Right renal cortex interstitium (tissue), 3 donors: ENCODE measurements at regions not wholly inside any gene's neighbourhood (a gene's known extent, or its start where the extent isn't known, plus 50 kb on each side); places are given as distances from the start of the nearest gene placed in this dataset.

ENCODE experiments used
- DNase-seq, 3 donors: peaks; one replicate each; pipeline ENCODE4 v3.0.0-alpha.2; 2013; ENCODE audit warnings: low read depth in 3 of 3, low spot score in 2 of 3

DNA sequence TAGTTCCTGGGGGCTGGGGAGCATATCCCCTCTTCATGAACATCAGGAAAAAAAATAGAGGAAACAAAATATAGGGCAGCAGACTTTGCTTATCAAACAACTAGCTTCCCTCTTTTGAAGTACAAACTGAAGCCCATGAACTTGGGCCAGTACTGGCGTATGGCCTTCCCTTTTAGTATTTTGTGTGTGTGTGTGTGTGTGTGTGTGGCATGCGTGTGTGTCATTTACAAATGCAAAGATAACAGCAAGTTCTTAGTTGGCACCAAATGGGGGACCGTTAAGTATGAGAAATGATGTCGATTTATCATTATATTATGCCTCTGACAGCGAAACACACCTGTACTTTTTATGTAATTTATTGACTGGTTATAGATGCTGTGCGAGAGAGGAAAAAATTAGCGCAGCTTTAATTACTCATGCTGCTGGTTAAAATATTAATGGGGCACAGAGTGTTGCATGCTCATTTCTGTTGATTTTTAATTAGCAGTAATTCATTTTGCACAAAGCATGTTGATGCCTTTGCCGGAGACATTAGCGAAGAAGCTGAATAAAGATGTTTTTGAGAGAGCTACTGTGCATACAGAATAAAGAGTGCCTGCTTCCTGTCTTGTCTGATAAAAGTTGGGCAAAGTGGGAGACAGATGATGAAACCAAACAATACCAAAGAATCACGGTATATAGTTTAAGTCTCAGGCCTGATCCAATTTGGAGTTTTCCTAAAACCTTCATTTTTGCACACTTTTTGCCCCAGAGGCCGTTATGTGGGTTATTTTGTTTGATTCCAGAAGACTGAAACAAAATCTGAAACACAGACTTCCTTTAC, 297.1 kb downstream of the SATB1 start:
- DNase-seq: no peak

DNA sequence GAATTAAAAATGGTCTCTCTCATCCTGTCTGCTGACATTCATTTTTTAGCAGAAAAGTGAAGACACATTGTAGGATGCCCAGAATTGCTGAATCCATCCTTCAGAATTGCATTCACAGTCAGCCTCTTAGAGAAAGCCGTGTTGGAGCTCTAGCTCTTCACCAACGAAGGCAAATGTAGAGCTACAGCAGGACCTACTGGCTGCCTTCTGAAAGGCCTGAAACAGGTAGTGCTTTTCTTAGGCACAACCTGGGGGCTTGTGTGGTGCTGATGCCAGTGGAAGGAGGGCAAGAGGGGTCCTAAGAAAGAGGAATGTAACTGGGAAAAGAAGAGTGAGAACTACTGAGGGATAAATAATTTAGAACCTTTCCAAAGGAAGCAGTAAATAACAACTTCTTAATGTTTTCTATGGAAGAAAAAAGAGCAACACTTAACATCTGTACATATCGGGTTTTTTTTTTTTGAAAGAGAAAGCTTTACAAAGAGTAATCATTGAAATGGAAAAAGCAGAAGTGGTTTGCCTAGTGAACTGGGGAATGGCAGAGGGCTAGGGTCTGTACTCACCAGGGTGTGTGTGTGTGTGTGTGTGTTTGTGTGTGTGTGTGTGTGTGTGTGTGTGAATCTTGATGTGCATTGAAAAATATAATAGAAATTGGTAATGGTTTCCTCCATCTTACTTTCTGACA, 297.8 kb downstream of the SATB1 start:
- no peak for DNase-seq

- DNase-seq: no peak
These were observed 298.4 kb downstream of the SATB1 start for GRCh38 chr3:18126772-18127171.

- no peak for DNase-seq
These were observed 300.6 kb downstream of the SATB1 start for GRCh38 chr3:18124501-18124900.

GRCh38 chr3:18122264-18122663, 302.9 kb downstream of the SATB1 start:
- DNase-seq: no peak

DNA sequence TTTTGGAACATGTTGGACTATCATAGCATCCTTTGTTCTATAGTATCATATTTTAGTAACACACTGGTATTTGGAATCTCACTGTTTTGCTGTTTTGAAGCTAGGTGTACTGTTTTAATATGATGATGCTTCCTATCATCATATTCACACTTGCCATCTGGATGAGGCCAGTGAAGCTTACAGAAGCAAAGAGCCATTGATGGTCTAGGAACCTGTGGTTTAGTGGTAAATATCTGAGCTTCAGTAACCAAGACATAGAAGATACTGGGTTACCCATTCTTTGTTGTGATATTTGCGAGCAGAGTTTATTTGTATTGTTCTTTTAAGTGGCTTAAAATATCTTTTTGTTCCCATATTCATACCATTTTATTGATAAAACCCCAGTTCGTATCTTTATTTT, 304.1 kb downstream of the SATB1 start:
- DNase-seq: no peak

DNA sequence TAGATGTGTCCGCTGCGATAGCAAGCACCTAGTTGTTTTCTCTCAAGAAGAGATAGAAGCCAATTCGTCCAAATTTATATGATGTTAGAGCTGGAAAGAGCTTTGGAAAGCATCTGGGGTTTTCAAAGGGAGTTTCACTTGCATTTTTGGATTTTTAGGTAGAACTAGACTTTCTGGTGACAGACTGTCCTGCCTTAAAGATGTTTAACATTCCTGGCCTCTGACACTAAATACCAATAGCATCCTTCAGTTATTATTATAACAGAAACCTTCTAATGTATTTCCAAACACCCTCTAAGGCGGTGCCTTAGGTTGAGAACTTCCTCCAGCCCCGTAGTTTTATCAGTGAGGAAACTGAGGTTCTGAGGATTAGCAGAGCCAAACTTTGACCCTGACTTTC, 305.3 kb downstream of the SATB1 start:
- no peak for DNase-seq

DNA sequence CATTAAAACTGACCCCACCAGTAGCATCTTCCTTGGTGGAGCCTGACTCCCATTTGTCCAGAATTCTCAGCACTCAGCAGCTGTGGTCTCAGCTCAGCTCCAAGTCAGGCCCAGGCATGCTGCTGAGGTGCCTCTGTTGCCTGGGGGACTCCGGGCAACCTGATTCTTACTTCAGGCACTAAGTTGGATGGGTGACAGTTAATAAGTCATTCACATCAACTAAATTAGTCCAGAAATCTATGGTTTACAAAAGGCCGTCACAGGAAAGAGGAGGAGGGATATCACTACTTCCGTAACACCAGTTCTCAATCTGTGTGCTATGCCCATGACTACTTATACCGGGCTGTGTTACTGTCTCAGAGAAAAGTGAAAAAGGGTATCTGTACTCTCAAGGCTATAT, 310.2 kb downstream of the SATB1 start:
- DNase-seq: no peak

GRCh38 chr3:18113417-18113816, 311.7 kb downstream of the SATB1 start:
- no peak for DNase-seq

GRCh38 chr3:18112674-18113375, 312.3 kb downstream of the SATB1 start:
- no peak for DNase-seq

DNA sequence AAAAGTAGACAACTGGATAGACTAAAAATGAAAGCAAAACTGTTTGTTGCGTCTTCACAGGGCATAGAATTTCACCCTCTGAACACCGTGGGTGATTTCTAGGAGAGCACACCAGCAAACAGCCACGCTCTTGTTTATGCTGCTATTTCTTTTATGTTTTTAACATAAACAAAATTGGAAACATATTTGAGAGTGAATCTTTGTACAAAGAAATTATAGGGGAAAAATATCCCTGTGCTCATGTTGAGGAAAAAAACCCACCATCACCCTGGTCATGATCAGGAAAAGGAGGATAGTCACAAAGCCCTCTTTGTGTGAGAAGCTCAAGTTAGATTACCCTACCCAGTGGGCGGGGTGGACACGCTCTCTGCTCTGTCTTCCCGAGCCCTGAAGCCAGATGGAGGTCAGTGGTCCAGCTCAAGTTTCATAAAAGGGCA, 313.3 kb downstream of the SATB1 start:
- DNase-seq: peak in 1 of 3 donors; percentile 8

- no peak for DNase-seq
These were observed 321.5 kb downstream of the SATB1 start for GRCh38 chr3:18103591-18103990.

DNA sequence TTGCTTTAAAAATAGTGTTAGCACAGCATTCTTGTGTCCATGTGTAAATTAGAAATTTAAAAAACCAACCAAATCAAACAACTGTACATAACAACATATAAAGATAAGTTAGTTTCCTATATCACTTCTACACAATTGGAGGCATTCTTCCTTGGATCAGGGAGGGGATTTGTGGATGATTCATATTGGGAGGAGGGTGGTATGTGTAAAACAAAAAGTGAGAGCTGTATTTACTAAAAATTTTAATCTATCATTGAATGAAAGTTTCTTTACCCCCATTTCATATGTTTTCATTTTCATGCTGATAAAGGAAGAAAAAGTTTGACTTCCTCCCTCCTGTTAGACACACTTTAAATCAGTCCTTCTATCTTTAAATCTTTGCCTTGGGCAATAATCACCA, 325.0 kb downstream of the SATB1 start:
- DNase-seq: no peak

DNA sequence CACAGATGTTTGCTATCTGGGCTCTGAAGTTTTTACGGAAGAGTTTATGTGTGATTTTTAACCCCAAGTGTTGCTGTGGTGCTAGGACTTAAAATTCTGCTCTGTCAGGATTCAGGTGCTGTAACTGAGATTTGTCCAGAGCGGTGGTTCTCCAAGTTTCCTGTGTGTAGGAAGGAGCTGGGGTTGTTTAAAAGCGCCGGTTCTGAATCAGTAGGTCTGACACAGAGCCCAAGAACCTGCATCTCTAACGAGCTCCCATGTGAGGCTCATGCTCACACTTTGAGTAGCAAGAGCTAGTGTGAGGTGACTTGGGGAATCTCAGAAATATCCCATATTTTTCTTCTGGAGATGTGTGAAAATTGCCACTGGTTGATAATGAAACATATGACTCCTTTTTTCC, 325.5 kb downstream of the SATB1 start:
- no peak for DNase-seq

DNA sequence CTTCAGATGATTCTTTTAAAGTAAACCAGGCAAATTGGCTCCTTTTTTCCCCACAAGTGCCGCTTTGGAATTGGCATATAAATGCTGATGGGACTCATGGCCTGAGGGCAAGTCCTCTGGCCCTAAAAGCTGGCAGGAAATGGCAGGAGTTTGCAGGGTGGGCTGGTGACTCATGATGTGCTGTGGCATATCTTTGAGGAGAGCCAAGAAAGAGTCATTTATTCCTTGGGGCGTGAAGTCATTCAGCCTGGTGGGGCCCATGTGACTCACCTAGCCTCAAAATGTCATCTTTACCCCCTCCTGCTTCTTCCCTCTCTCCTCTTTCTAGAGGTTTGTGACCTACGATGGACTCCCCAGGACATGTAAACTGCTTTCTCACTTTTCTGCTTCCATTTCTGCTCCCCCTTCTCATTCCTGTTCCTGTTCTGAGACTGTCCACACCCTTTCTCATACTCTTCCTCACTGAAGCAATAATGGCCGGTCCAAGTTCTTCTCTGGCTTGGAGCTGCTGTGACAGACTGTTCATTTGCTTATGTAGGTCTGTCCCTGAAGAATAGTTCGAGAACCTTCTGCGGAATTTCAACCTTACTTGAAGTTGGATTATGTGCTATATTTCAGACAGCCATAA, 326.1 kb downstream of the SATB1 start:
- DNase-seq: no peak

DNA sequence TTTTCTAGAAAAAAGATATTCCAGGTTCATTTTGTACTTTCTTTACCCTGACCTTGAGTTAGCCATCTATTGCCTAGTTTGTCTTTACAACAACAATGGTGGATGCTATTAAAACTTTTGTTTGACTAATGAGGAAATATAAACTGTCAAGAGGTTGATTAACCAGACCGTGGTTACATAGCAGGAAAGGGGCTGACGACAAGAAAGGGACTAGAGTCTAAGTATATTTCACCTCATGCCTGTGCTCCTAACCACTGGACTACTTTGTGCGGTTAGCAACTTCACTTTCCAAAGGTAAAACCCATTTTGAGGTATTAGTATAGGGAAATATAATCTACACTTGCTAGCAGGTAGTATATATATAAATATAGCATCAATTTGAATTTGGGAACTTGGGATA, 327.1 kb downstream of the SATB1 start:
- DNase-seq: no peak

- DNase-seq: no peak
These were observed 327.7 kb downstream of the SATB1 start for GRCh38 chr3:18097473-18097872.

DNA sequence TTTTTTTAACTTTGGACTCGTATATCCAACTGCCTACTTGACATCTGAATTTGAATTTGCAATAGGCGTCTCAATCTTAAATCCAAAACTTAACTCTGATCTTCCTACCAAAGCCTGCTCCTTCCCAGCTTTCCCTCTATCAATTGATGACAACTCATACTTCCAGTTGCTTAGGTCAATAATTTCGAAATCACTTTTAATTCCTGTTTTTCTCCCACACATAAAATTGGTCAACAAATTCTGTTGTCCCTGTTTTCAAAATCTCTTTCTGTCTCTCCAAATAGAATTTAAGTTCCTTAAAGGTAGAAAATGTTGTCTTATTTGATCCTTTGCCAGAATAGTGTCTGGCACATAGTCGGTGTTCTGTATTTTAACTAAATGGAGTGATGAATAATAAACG, 332.4 kb downstream of the SATB1 start:
- no peak for DNase-seq

GRCh38 chr3:18090377-18090776, 334.8 kb downstream of the SATB1 start:
- DNase-seq: no peak

DNA sequence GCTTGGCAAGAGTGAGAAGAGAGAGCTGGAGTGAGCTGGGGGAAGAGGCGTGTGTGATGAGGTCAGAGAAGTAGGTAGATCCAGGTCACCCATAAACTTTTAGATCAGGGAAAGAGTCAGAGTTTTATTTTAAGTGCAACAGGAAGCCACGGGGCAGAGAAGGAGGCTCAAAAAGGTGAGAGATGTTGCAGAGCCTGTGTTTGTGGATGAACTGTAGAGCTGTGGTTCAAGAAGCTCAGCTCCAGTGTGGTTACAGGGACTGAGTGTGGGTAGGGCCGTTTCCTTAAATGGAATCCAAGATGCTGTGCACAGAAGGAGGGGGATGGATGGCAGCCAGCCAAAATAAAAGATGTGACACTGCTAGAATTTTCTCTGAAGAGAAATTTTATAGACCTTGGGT, 337.2 kb downstream of the SATB1 start:
- DNase-seq: no peak

DNA sequence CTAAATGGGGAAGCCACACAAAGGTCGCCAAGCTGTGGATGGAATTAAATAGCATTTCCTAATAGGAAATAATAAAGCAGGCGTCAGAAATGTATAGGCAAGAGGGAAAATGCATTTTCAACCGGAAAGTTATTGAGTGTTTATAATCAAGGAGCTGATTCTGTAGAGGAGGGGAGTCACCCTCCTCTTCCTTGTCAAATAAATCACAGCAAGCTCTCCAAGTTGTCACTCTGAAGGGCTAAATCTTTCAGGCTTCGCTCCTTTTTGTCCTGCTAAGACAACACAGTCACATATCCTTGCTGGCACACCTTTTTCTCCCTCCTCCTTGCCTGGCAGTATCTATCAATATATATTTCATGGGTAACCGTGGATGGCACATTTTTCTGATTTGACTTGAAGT, 338.4 kb downstream of the SATB1 start:
- DNase-seq: no peak
